SJSA1 (cell line): ENCODE measurements at regions not wholly inside any gene's neighbourhood (a gene's known extent, or its start where the extent isn't known, plus 50 kb on each side); places are given as distances from the start of the nearest gene placed in this dataset.

Source experiments
- DNase-seq, 2 experiments: peaks; one replicate each; pipeline ENCODE4 v3.0.0-alpha.2; 2015 to 2020; ENCODE audit warnings: low spot score in 2 of 2, low read depth in 1 of 2
- H3K27ac ChIP-seq: fragments of 250-450 bp; sonication (Bioruptor Pico); 2 replicates; pipeline ENCODE4 v1.5.1; 2020; ENCODE audit warnings: mild to moderate bottlenecking, moderate library complexity
- H3K27me3 ChIP-seq: fragments of 250-450 bp; sonication (Bioruptor Pico); replicated peaks from 2 replicates; pipeline ENCODE4 v1.5.1; 2020; ENCODE audit warnings: mild to moderate bottlenecking, moderate library complexity
- H3K36me3 ChIP-seq: fragments of 250-450 bp; sonication (Bioruptor Pico); 2 replicates; pipeline ENCODE4 v1.5.1; 2020; ENCODE audit warnings: mild to moderate bottlenecking
- H3K4me1 ChIP-seq: fragments of 250-450 bp; sonication (Bioruptor Pico); replicated peaks from 2 replicates; pipeline ENCODE4 v1.6.1; 2021; ENCODE audit warnings: mild to moderate bottlenecking
- H3K4me3 ChIP-seq: fragments of 250-450 bp; sonication (Bioruptor Pico); 2 replicates; pipeline ENCODE4 v1.5.1; 2020; ENCODE audit warnings: mild to moderate bottlenecking
- H3K9me3 ChIP-seq: fragments of 250-450 bp; sonication (Bioruptor Pico); replicated peaks from 2 replicates; pipeline ENCODE4 v1.5.1; 2020; ENCODE audit warnings: mild to moderate bottlenecking

- Histone ChIP-seq H3K27ac (no peak overlapping the region), H3K36me3 (no peaks in the 10 kb centered on the region), H3K9me3 (no peaks in the 10 kb centered on the region; the same call in 1 of the 2 replicates), H3K27me3 (no peaks in the 10 kb centered on the region), H3K4me1 (no peaks in the 10 kb centered on the region), H3K4me3 (no peak overlapping the region)
- DNase-seq: no peak
Measured at GRCh38 chr6:142653710-142654420, 291.1 kb downstream of the HIVEP2 start.

GRCh38 chr6:142659661-142660060 lies 285.3 kb downstream of the HIVEP2 start:
- no peak for DNase-seq
- no peaks in the 10 kb centered on the region; the same call in 1 of the 2 replicates for H3K27me3 ChIP-seq
- H3K27ac ChIP-seq: no peak overlapping the region
- H3K36me3 ChIP-seq: no peaks in the 10 kb centered on the region
- H3K4me3 ChIP-seq: no peak overlapping the region
- H3K4me1 ChIP-seq: no peaks in the 10 kb centered on the region
- H3K9me3 ChIP-seq: no peaks in the 10 kb centered on the region

- DNase-seq: no peak
- Histone ChIP-seq H3K36me3 (no peaks in the 10 kb centered on the region), H3K4me1 (no peaks in the 10 kb centered on the region), H3K27ac (no peak overlapping the region), H3K9me3 (no peaks in the 10 kb centered on the region; the same call in 1 of the 2 replicates), H3K27me3 (no peaks in the 10 kb centered on the region; the same call in 1 of the 2 replicates), H3K4me3 (no peak overlapping the region)
Measured at GRCh38 chr6:142665393-142665792, 279.6 kb downstream of the HIVEP2 start.

- no peak overlapping the region for H3K4me3 ChIP-seq
- no peaks in the 10 kb centered on the region for H3K36me3 ChIP-seq
- no peaks in the 10 kb centered on the region; the same call in 1 of the 2 replicates for H3K27me3 ChIP-seq
- H3K27ac ChIP-seq: no peak overlapping the region
- no peaks in the 10 kb centered on the region for H3K4me1 ChIP-seq
- no peaks in the 10 kb centered on the region; the same call in 1 of the 2 replicates for H3K9me3 ChIP-seq
- no peak for DNase-seq
Measured at GRCh38 chr6:142666599-142667185, 278.3 kb downstream of the HIVEP2 start.

- no peaks in the 10 kb centered on the region for H3K4me1 ChIP-seq
- no peak overlapping the region for H3K4me3 ChIP-seq
- H3K36me3 ChIP-seq: no peaks in the 10 kb centered on the region
- no peak for DNase-seq
- no peaks in the 10 kb centered on the region; the same call in 1 of the 2 replicates for H3K9me3 ChIP-seq
- no peak overlapping the region for H3K27ac ChIP-seq
- H3K27me3 ChIP-seq: 0 out of 2 replicates have a peak, but pooled peaks cover 5% of the 10 kb centered on the region
Measured at GRCh38 chr6:142669471-142670351, 275.3 kb downstream of the HIVEP2 start.

GRCh38 chr6:142671791-142672190 lies 273.2 kb downstream of the HIVEP2 start:
- DNase-seq: no peak

GRCh38 chr6:142675517-142675916 lies 269.5 kb downstream of the HIVEP2 start:
- Histone ChIP-seq H3K36me3 (no peaks in the 10 kb centered on the region), H3K4me1 (no peaks in the 10 kb centered on the region), H3K9me3 (no peaks in the 10 kb centered on the region), H3K4me3 (no peak overlapping the region), H3K27ac (no peak overlapping the region), H3K27me3 (peaks cover 12% of the 10 kb centered on the region; the same call in 1 of the 2 replicates)
- no peak for DNase-seq

More at GRCh38 chr6:142671791-142672190, 273.2 kb downstream of the HIVEP2 start:
- Histone ChIP-seq H3K27ac (no peak overlapping the region), H3K9me3 (no peaks in the 10 kb centered on the region; the same call in 1 of the 2 replicates), H3K4me1 (no peaks in the 10 kb centered on the region), H3K4me3 (no peak overlapping the region), H3K36me3 (no peaks in the 10 kb centered on the region), H3K27me3 (peaks cover 7% of the 10 kb centered on the region; the same call in 1 of the 2 replicates)

- no peak for DNase-seq
- H3K27ac ChIP-seq: no peak overlapping the region
- H3K36me3 ChIP-seq: no peaks in the 10 kb centered on the region
- H3K27me3 ChIP-seq: peaks cover 12% of the 10 kb centered on the region; the same call in 1 of the 2 replicates
- H3K4me3 ChIP-seq: no peak overlapping the region
- no peaks in the 10 kb centered on the region for H3K9me3 ChIP-seq
- no peaks in the 10 kb centered on the region for H3K4me1 ChIP-seq
Measured at GRCh38 chr6:142676027-142676443, 268.9 kb downstream of the HIVEP2 start.

- Histone ChIP-seq H3K27me3 (peaks cover 12% of the 10 kb centered on the region; the same call in 1 of the 2 replicates), H3K9me3 (no peaks in the 10 kb centered on the region), H3K27ac (no peak overlapping the region), H3K36me3 (no peaks in the 10 kb centered on the region), H3K4me3 (no peak overlapping the region), H3K4me1 (no peaks in the 10 kb centered on the region)
- DNase-seq: no peak
Measured at GRCh38 chr6:142676647-142677192, 268.3 kb downstream of the HIVEP2 start.

- H3K36me3 ChIP-seq: no peaks in the 10 kb centered on the region
- no peaks in the 10 kb centered on the region for H3K4me1 ChIP-seq
- no peak overlapping the region for H3K27ac ChIP-seq
- no peak for DNase-seq
- H3K9me3 ChIP-seq: no peaks in the 10 kb centered on the region
- H3K4me3 ChIP-seq: no peak overlapping the region
- H3K27me3 ChIP-seq: peaks cover 5% of the 10 kb centered on the region; the same call in 1 of the 2 replicates
Measured at GRCh38 chr6:142679907-142680700, 264.9 kb downstream of the HIVEP2 start.

GRCh38 chr6:142681099-142681498 lies 263.9 kb downstream of the HIVEP2 start:
- no peak overlapping the region for H3K27ac ChIP-seq
- DNase-seq: no peak
- no peaks in the 10 kb centered on the region for H3K36me3 ChIP-seq
- no peaks in the 10 kb centered on the region for H3K9me3 ChIP-seq
- H3K4me1 ChIP-seq: no peaks in the 10 kb centered on the region
- no peak overlapping the region for H3K4me3 ChIP-seq
- H3K27me3 ChIP-seq: peaks cover 5% of the 10 kb centered on the region; the same call in 1 of the 2 replicates

- Histone ChIP-seq H3K27ac (no peak overlapping the region), H3K4me3 (no peak overlapping the region), H3K36me3 (no peaks in the 10 kb centered on the region), H3K27me3 (no peaks in the 10 kb centered on the region), H3K9me3 (no peaks in the 10 kb centered on the region), H3K4me1 (no peaks in the 10 kb centered on the region)
- DNase-seq: no peak
Measured at GRCh38 chr6:142682985-142683384, 262.0 kb downstream of the HIVEP2 start.

- no peaks in the 10 kb centered on the region for H3K9me3 ChIP-seq
- H3K27ac ChIP-seq: no peak overlapping the region
- H3K27me3 ChIP-seq: no peaks in the 10 kb centered on the region
- no peaks in the 10 kb centered on the region for H3K4me1 ChIP-seq
- H3K36me3 ChIP-seq: no peaks in the 10 kb centered on the region
- no peak for DNase-seq
- no peak overlapping the region for H3K4me3 ChIP-seq
Measured at GRCh38 chr6:142683714-142684141, 261.2 kb downstream of the HIVEP2 start.
